HCT116 (cell line): ENCODE measurements at regions not wholly inside any gene's neighbourhood (a gene's known extent, or its start where the extent isn't known, plus 50 kb on each side); places are given as distances from the start of the nearest gene placed in this dataset.

Source experiments
- CEBPB ChIP-seq: IDR thresholded peaks from 2 replicates; pipeline ENCODE4 v1.6.1; 2012; ENCODE audit warnings: low read depth
- EZH2 ChIP-seq: fragments of 200-600 bp; sonication (generic); IDR thresholded peaks from 2 replicates; pipeline ENCODE4 v1.6.1; 2017; ENCODE audit warnings: antibody characterized with exemption, mixed run types
- FOSL1 ChIP-seq: IDR thresholded peaks from 2 replicates; pipeline ENCODE4 v1.6.1; 2012; ENCODE audit warnings: low read depth
- POLR2AphosphoS5 ChIP-seq: IDR thresholded peaks from 2 replicates; pipeline ENCODE4 v1.6.1; 2011; ENCODE audit warnings: mild to moderate bottlenecking, low read depth, low read length, moderate library complexity
- RAD21 ChIP-seq: IDR thresholded peaks from 2 replicates; pipeline ENCODE4 v1.6.1; 2012; ENCODE audit warnings: low read depth, mild to moderate bottlenecking
- SIN3A ChIP-seq: IDR thresholded peaks from 2 replicates; pipeline ENCODE4 v1.6.1; 2012; ENCODE audit warnings: low read depth
- SP1 ChIP-seq: IDR thresholded peaks from 2 replicates; pipeline ENCODE4 v1.6.1; 2012; ENCODE audit warnings: low read depth
- YY1 ChIP-seq: IDR thresholded peaks from 2 replicates; pipeline ENCODE4 v1.6.1; 2011; ENCODE audit warnings: low read length, low read depth, moderate library complexity, mild to moderate bottlenecking; ENCODE audit not compliant: insufficient replicate concordance; ENCODE audit errors: extremely low read depth
- ZBTB33 ChIP-seq: IDR thresholded peaks from 2 replicates; pipeline ENCODE4 v1.6.1; 2011; ENCODE audit warnings: mild to moderate bottlenecking, low read length, moderate library complexity; ENCODE audit not compliant: insufficient replicate concordance; ENCODE audit errors: extremely low read depth
- TF ChIP-seq, protein P1 (sequence below), 3 experiments: fragments of 200-600 bp in 1 of 3; sonication (generic) in 1 of 3; IDR thresholded peaks in 2 of 3; conservative IDR thresholded peaks in 1 of 3; 2 replicates each; pipeline ENCODE4 v1.5.1; 2012 to 2017; ENCODE audit warnings: low read depth in 2 of 3, low read length in 2 of 3, antibody characterized with exemption in 1 of 3, borderline replicate concordance in 1 of 3, control low read depth in 1 of 3, mild to moderate bottlenecking in 1 of 3, mixed read lengths in 1 of 3, mixed run types in 1 of 3, moderate library complexity in 1 of 3; ENCODE audit not compliant: insufficient read depth in 1 of 3

GRCh38 chr9:100933656-100934055, 94.9 kb upstream of the PLPPR1 start:
- TF ChIP-seq, protein P1, sequence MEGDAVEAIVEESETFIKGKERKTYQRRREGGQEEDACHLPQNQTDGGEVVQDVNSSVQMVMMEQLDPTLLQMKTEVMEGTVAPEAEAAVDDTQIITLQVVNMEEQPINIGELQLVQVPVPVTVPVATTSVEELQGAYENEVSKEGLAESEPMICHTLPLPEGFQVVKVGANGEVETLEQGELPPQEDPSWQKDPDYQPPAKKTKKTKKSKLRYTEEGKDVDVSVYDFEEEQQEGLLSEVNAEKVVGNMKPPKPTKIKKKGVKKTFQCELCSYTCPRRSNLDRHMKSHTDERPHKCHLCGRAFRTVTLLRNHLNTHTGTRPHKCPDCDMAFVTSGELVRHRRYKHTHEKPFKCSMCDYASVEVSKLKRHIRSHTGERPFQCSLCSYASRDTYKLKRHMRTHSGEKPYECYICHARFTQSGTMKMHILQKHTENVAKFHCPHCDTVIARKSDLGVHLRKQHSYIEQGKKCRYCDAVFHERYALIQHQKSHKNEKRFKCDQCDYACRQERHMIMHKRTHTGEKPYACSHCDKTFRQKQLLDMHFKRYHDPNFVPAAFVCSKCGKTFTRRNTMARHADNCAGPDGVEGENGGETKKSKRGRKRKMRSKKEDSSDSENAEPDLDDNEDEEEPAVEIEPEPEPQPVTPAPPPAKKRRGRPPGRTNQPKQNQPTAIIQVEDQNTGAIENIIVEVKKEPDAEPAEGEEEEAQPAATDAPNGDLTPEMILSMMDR (IDR thresholded peaks at IDR 0.05 in 2 of 3, conservative IDR thresholded peaks at IDR 0.05 in 1 of 3; ENCODE audit: borderline replicate concordance in 1 of 3, insufficient read depth in 1 of 3, low read depth in 2 of 3, low read length in 2 of 3) = no peak
- TF ChIP-seq CEBPB (no peak), ZBTB33 (no peak), FOSL1 (no peak), RAD21 (no peak), YY1 (no peak), SIN3A (no peak), POLR2AphosphoS5 (no peak), SP1 (no peak), EZH2 (no peak)
